Left ventricle myocardium inferior (tissue), 1 donor: ENCODE measurements at regions not wholly inside any gene's neighbourhood (a gene's known extent, or its start where the extent isn't known, plus 50 kb on each side); places are given as distances from the start of the nearest gene placed in this dataset.

Experiments
- DNase-seq: peaks from one replicate; pipeline ENCODE4 v3.0.0-alpha.2; 2020
- H3K27ac ChIP-seq: fragments of 200-600 bp; replicated peaks from 2 replicates; pipeline ENCODE4 v1.8.0; 2021
- H3K27me3 ChIP-seq: fragments of 200-600 bp; 2 replicates; pipeline ENCODE4 v1.8.0; 2021; ENCODE audit warnings: low read depth
- H3K36me3 ChIP-seq: fragments of 200-600 bp; 2 replicates; pipeline ENCODE4 v1.8.0; 2021
- H3K4me1 ChIP-seq: fragments of 200-600 bp; 2 replicates; pipeline ENCODE4 v1.8.0; 2021
- H3K4me3 ChIP-seq: fragments of 200-600 bp; 2 replicates; pipeline ENCODE4 v1.8.0; 2021; ENCODE audit warnings: mild to moderate bottlenecking, moderate library complexity
- H3K9me3 ChIP-seq: fragments of 200-600 bp; replicated peaks from 2 replicates; pipeline ENCODE4 v1.8.0; 2021
- CTCF ChIP-seq: fragments of 200-600 bp; IDR thresholded peaks from 2 replicates; pipeline ENCODE4 v1.8.0; 2021; ENCODE audit warnings: antibody characterized with exemption, mild to moderate bottlenecking, borderline replicate concordance
- intact Hi-C: fragments of 100-400 bp; cut with micrococcal nuclease; formaldehyde crosslinking; loops from one replicate; pipeline ENCODE4 v1.11.0; 2022
- donor health status: DM: no; HTN: yes; CAD: no; lungs with severe emphysema.

- H3K9me3 ChIP-seq: no peaks in the 10 kb centered on the region
- H3K27ac ChIP-seq: no peak overlapping the region
- no peak for TF ChIP-seq CTCF
- H3K4me1 ChIP-seq: no peaks in the 10 kb centered on the region
- intact Hi-C loops: no loop called here
- no peaks in the 10 kb centered on the region for H3K27me3 ChIP-seq
- no peaks in the 10 kb centered on the region for H3K36me3 ChIP-seq
- no peak for DNase-seq
- no peak overlapping the region for H3K4me3 ChIP-seq
Measured at GRCh38 chr3:182052332-182052731, 340.6 kb downstream of the SOX2 start.

GRCh38 chr3:182052757-182053156, 341.0 kb downstream of the SOX2 start:
- intact Hi-C loops: no loop called here

GRCh38 chr3:182058488-182058887, 346.8 kb downstream of the SOX2 start:
- no peak for DNase-seq
- H3K27ac ChIP-seq: no peak overlapping the region
- no peak overlapping the region for H3K4me3 ChIP-seq
- H3K36me3 ChIP-seq: no peaks in the 10 kb centered on the region
- TF ChIP-seq CTCF: no peak
- no peaks in the 10 kb centered on the region for H3K9me3 ChIP-seq
- no peaks in the 10 kb centered on the region for H3K27me3 ChIP-seq
- no peaks in the 10 kb centered on the region for H3K4me1 ChIP-seq
- intact Hi-C loops: no loop called here

More at GRCh38 chr3:182052757-182053156, 341.0 kb downstream of the SOX2 start:
- H3K4me1 ChIP-seq: no peaks in the 10 kb centered on the region
- no peak for DNase-seq
- H3K36me3 ChIP-seq: no peaks in the 10 kb centered on the region
- no peaks in the 10 kb centered on the region for H3K9me3 ChIP-seq
- no peaks in the 10 kb centered on the region for H3K27me3 ChIP-seq
- no peak overlapping the region for H3K4me3 ChIP-seq
- no peak overlapping the region for H3K27ac ChIP-seq
- TF ChIP-seq CTCF: no peak

GRCh38 chr3:182063742-182064141, 352.0 kb downstream of the SOX2 start:
- H3K27me3 ChIP-seq: no peaks in the 10 kb centered on the region
- no peaks in the 10 kb centered on the region for H3K9me3 ChIP-seq
- DNase-seq: no peak
- H3K4me3 ChIP-seq: no peak overlapping the region
- intact Hi-C loops: no loop called here
- TF ChIP-seq CTCF: no peak
- H3K4me1 ChIP-seq: no peaks in the 10 kb centered on the region
- no peaks in the 10 kb centered on the region for H3K36me3 ChIP-seq
- no peak overlapping the region for H3K27ac ChIP-seq

GRCh38 chr3:182067423-182067822, 355.7 kb downstream of the SOX2 start:
- no peak overlapping the region for H3K4me3 ChIP-seq
- H3K36me3 ChIP-seq: no peaks in the 10 kb centered on the region
- TF ChIP-seq CTCF: no peak
- DNase-seq: no peak
- H3K4me1 ChIP-seq: no peaks in the 10 kb centered on the region
- H3K9me3 ChIP-seq: no peaks in the 10 kb centered on the region
- intact Hi-C loops: no loop called here
- H3K27me3 ChIP-seq: no peaks in the 10 kb centered on the region
- H3K27ac ChIP-seq: no peak overlapping the region

GRCh38 chr3:182078316-182078715, 366.6 kb downstream of the SOX2 start:
- H3K4me1 ChIP-seq: no peaks in the 10 kb centered on the region
- DNase-seq: no peak
- intact Hi-C loops: no loop called here
- TF ChIP-seq CTCF: no peak
- H3K4me3 ChIP-seq: no peak overlapping the region
- no peaks in the 10 kb centered on the region for H3K36me3 ChIP-seq
- H3K27me3 ChIP-seq: no peaks in the 10 kb centered on the region
- no peak overlapping the region for H3K27ac ChIP-seq
- H3K9me3 ChIP-seq: no peaks in the 10 kb centered on the region
